Endodermal cell (in vitro differentiated cells): ENCODE measurements at regions not wholly inside any gene's neighbourhood (a gene's known extent, or its start where the extent isn't known, plus 50 kb on each side); places are given as distances from the start of the nearest gene placed in this dataset.

Source experiments
- DNase-seq: peaks from one replicate; pipeline ENCODE4 v3.0.0-alpha.2; 2017
- H3K27ac ChIP-seq: 2 replicates; pipeline ENCODE4 v1.5.1; 2013; ENCODE audit warnings: mild to moderate bottlenecking, low read depth, low read length, moderate library complexity
- H3K27me3 ChIP-seq: 2 replicates; pipeline ENCODE4 v1.6.1; 2013; ENCODE audit warnings: mild to moderate bottlenecking, low read length, moderate library complexity; ENCODE audit not compliant: insufficient read depth, control insufficient read depth, poor library complexity, severe bottlenecking
- H3K36me3 ChIP-seq: 2 replicates; pipeline ENCODE4 v1.7.0; 2013; ENCODE audit warnings: mild to moderate bottlenecking, low read length, moderate library complexity; ENCODE audit not compliant: control insufficient read depth, insufficient read depth
- H3K4me1 ChIP-seq: one replicate; pipeline ENCODE4 v1.7.0; 2013; ENCODE audit warnings: low read length; ENCODE audit not compliant: control insufficient read depth, insufficient read depth
- H3K4me3 ChIP-seq: 2 replicates; pipeline ENCODE4 v1.5.1; 2013; ENCODE audit warnings: mild to moderate bottlenecking, low read length, moderate library complexity
- H3K9ac ChIP-seq: 2 replicates; pipeline ENCODE4 v1.6.1; 2013; ENCODE audit warnings: mild to moderate bottlenecking, low read length, moderate library complexity; ENCODE audit not compliant: poor library complexity, severe bottlenecking; ENCODE audit errors: extremely low read depth
- H3K9me3 ChIP-seq: 2 replicates; pipeline ENCODE4 v1.6.1; 2013; ENCODE audit warnings: mild to moderate bottlenecking, low read length, moderate library complexity; ENCODE audit not compliant: control insufficient read depth
- H3K27ac Mint-ChIP-seq: 2 replicates; pipeline ENCODE4 v1.8.0; 2020; ENCODE audit warnings: mixed read lengths
- H3K27me3 Mint-ChIP-seq: 2 replicates; pipeline ENCODE4 v1.8.0; 2021; ENCODE audit warnings: mild to moderate bottlenecking, mixed read lengths; ENCODE audit not compliant: insufficient read depth
- H3K36me3 Mint-ChIP-seq: 2 replicates; pipeline ENCODE4 v1.8.0; 2020; ENCODE audit warnings: low read depth, mixed read lengths
- H3K4me1 Mint-ChIP-seq: 2 replicates; pipeline ENCODE4 v1.8.0; 2020; ENCODE audit warnings: mixed read lengths
- H3K4me3 Mint-ChIP-seq: 2 replicates; pipeline ENCODE4 v1.8.0; 2020; ENCODE audit warnings: mild to moderate bottlenecking, moderate library complexity, mixed read lengths
- H3K9me3 Mint-ChIP-seq: 2 replicates; pipeline ENCODE4 v1.8.0; 2020; ENCODE audit warnings: mild to moderate bottlenecking, mixed read lengths
- WGBS, 2 experiments: methylation state at CpG; one replicate each; pipeline versions ENCODE4 v1.1.5 to v1.1.7; 2013; ENCODE audit warnings: missing lambda C conversion rate in 2 of 2, mixed read lengths in 1 of 2; ENCODE audit not compliant: insufficient coverage in 1 of 2, insufficient read length in 1 of 2; 5-methylcytosine and 5-hydroxymethylcytosine counted together
- TF ChIP-seq, protein P1 (sequence below): fragments of 200-600 bp; sonication (generic); conservative IDR thresholded peaks from 2 replicates; pipeline ENCODE4 v1.5.0; 2021; ENCODE audit warnings: antibody characterized with exemption, mild to moderate bottlenecking

DNA sequence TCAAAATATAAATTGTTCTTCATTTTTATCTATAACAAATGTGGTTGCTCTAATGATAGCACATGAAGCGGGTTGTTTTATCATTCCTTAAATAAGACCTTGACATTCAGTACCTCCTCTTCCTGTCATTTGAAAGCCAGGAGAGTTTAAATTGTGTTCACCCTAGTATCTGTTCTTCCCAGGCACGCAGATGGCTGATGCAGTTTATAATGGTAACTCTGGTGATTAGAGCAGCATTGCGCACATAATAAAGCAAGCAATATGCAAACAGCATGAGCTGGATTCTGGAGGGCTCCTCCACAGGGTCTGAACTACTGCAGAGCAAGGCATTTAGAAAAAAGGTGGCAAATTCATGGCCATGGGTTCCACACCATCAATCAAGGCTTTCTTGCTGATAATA is 307.8 kb downstream of the ENC1 start:
- H3K4me3 Mint-ChIP-seq: no peak overlapping the region
- no peak overlapping the region for H3K27ac Mint-ChIP-seq
- 87 to 97% methylated on average over 3 of the region's 3 CpGs for WGBS, 2 experiments

DNA sequence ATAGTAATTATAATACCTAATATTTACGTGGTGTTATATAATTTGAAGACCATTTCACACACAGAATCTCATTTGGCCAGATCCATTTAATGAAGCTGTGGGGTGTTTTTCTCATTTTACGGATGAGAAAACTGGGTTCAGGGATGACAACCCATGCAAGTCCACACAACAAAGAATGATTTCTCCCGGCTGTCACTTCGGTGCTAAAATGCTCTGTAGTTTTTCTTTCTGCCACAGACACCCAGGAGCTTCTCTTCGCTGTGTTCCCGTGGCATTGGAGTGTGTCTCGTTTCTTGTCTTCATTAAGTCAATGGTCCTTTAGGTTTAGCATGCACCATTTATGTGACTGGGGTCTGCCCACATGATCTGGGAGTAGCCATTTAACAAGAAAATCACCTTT is 308.5 kb downstream of the ENC1 start:
- no peaks in the 10 kb centered on the region for H3K27me3 Mint-ChIP-seq
- H3K4me1 ChIP-seq: peaks cover 6% of the 10 kb centered on the region
- H3K36me3 Mint-ChIP-seq: no peaks in the 10 kb centered on the region
- no peaks in the 10 kb centered on the region for H3K27me3 ChIP-seq
- WGBS, 2 experiments: 94% methylated on average over 5 to 6 of the region's 7 CpGs
- no peak for DNase-seq
- H3K9ac ChIP-seq: no peak overlapping the region
- H3K9me3 Mint-ChIP-seq: no peaks in the 10 kb centered on the region
- no peak overlapping the region for H3K27ac Mint-ChIP-seq
- H3K4me3 ChIP-seq: no peak overlapping the region
- peaks cover 33% of the 10 kb centered on the region for H3K4me1 Mint-ChIP-seq
- H3K4me3 Mint-ChIP-seq: no peak overlapping the region
- no peak overlapping the region for H3K27ac ChIP-seq
- TF ChIP-seq, protein P1, sequence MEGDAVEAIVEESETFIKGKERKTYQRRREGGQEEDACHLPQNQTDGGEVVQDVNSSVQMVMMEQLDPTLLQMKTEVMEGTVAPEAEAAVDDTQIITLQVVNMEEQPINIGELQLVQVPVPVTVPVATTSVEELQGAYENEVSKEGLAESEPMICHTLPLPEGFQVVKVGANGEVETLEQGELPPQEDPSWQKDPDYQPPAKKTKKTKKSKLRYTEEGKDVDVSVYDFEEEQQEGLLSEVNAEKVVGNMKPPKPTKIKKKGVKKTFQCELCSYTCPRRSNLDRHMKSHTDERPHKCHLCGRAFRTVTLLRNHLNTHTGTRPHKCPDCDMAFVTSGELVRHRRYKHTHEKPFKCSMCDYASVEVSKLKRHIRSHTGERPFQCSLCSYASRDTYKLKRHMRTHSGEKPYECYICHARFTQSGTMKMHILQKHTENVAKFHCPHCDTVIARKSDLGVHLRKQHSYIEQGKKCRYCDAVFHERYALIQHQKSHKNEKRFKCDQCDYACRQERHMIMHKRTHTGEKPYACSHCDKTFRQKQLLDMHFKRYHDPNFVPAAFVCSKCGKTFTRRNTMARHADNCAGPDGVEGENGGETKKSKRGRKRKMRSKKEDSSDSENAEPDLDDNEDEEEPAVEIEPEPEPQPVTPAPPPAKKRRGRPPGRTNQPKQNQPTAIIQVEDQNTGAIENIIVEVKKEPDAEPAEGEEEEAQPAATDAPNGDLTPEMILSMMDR: no peak
- H3K36me3 ChIP-seq: no peaks in the 10 kb centered on the region
- H3K9me3 ChIP-seq: no peaks in the 10 kb centered on the region

More for the DNA sequence above, 307.8 kb downstream of the ENC1 start:
- no peaks in the 10 kb centered on the region for H3K27me3 Mint-ChIP-seq
- Histone ChIP-seq H3K9me3 (no peaks in the 10 kb centered on the region), H3K36me3 (no peaks in the 10 kb centered on the region), H3K4me1 (peaks cover 9% of the 10 kb centered on the region), H3K27ac (no peak overlapping the region), H3K4me3 (no peak overlapping the region), H3K27me3 (no peaks in the 10 kb centered on the region), H3K9ac (no peak overlapping the region)
- peaks cover 39% of the 10 kb centered on the region for H3K4me1 Mint-ChIP-seq
- TF ChIP-seq, protein P1: no peak
- H3K36me3 Mint-ChIP-seq: no peaks in the 10 kb centered on the region
- DNase-seq: no peak
- H3K9me3 Mint-ChIP-seq: no peaks in the 10 kb centered on the region

DNA sequence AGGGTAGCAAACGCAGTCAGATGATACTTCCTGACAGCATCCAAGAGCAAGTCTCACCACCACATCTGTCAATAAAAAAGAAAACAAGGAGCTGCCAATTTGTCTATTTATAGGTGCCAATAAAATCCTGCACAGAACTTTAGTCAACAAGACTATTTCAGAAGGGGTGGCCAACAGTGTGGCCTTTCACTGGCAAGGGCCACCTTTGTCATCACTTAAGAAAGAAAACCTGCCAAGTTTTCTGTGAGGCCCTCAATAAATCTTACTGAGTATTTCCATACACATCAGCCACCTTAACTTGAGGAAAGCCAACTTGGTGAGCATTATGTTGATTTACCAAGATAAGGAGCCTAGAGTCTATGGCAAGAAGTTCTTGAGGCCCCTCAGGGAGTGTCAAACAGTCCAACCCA is 312.3 kb downstream of the ENC1 start:
- TF ChIP-seq, protein P1: no peak
- Histone ChIP-seq H3K36me3 (no peaks in the 10 kb centered on the region), H3K27me3 (no peaks in the 10 kb centered on the region), H3K9ac (no peak overlapping the region), H3K4me1 (no peaks in the 10 kb centered on the region), H3K9me3 (no peaks in the 10 kb centered on the region), H3K4me3 (no peak overlapping the region), H3K27ac (no peak overlapping the region)
- Mint-ChIP-seq H3K27ac (no peak overlapping the region), H3K36me3 (no peaks in the 10 kb centered on the region), H3K4me3 (no peak overlapping the region), H3K9me3 (no peaks in the 10 kb centered on the region), H3K4me1 (peaks cover 12% of the 10 kb centered on the region), H3K27me3 (no peaks in the 10 kb centered on the region)
- no peak for DNase-seq
- WGBS, 2 experiments: 95 to 100% methylated on average over 1 of the region's 1 CpG
